Activated naive CD8-positive, alpha-beta T cell treated with anti-CD3 and anti-CD28 coated beads for 36 hours (primary cell): ENCODE measurements at regions not wholly inside any gene's neighbourhood (a gene's known extent, or its start where the extent isn't known, plus 50 kb on each side); places are given as distances from the start of the nearest gene placed in this dataset.
"Not testable (repeated sequence)": the region's sequence is repeated elsewhere in the genome, so short reads cannot be mapped to it uniquely, and the experiment has no call there.

ENCODE experiments used
- DNase-seq: peaks from one replicate; pipeline ENCODE4 v3.0.0; 2021
- H3K27ac Mint-ChIP-seq: one replicate; pipeline ENCODE4 v1.8.0; 2022; ENCODE audit warnings: mild to moderate bottlenecking, moderate library complexity, mixed read lengths
- H3K27me3 Mint-ChIP-seq: one replicate; pipeline ENCODE4 v1.8.0; 2022; ENCODE audit warnings: mild to moderate bottlenecking, mixed read lengths
- H3K36me3 Mint-ChIP-seq: one replicate; pipeline ENCODE4 v1.8.0; 2021; ENCODE audit warnings: mild to moderate bottlenecking, mixed read lengths
- H3K4me1 Mint-ChIP-seq: one replicate; pipeline ENCODE4 v1.8.0; 2021; ENCODE audit warnings: mixed read lengths
- H3K4me3 Mint-ChIP-seq: one replicate; pipeline ENCODE4 v1.8.0; 2022; ENCODE audit warnings: mild to moderate bottlenecking, moderate library complexity, mixed read lengths
- H3K9me3 Mint-ChIP-seq: one replicate; pipeline ENCODE4 v1.8.0; 2022; ENCODE audit warnings: mixed read lengths

DNA sequence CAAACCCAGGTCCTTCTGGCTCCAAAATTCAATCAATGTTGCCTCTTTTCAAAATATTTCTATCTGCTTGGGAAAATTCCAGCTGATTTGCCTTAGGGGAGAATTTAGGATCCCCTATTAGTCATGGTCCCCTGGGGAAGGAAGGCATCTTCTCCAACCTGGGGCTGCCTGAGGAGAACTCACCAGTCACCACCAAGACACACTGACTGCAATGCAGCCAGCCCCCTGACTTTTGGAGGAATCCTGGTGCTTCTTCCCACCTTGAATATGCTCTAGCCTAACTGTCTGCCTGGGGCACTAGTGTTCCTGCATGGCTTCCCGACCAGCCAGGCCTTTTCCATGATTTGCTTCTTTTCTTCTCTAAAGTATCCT is 71.8 kb upstream of the BCL2L14 start:
- Mint-ChIP-seq H3K9me3 (peaks cover 3% of the 10 kb centered on the region), H3K4me1 (peaks cover 15% of the 10 kb centered on the region), H3K27me3 (no peaks in the 10 kb centered on the region), H3K4me3 (no peak overlapping the region), H3K36me3 (peaks cover 13% of the 10 kb centered on the region), H3K27ac (peak overlapping the region; percentile 72)
- no peak for DNase-seq

DNA sequence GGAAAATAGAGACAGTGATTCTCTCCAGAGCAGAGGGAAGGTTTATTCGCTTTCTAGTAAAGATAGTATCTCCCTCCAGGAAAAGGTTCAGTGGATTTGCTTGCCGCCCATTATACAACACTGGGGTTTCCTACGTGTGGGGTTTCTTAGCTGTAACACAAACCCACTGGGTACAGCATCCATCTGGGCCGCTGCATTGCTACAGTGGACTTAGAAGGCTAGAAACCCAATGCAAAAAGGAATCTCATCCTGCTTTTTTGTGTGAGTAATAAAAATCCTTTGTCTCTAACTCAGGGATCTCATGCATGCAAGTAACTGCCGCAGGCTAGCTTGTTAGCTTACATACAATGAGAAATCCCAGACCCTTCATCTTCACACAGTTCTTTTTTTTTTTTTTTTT is 67.1 kb upstream of the BCL2L14 start:
- DNase-seq = no peak
- H3K27me3 Mint-ChIP-seq = no peaks in the 10 kb centered on the region
- H3K36me3 Mint-ChIP-seq = peaks cover 35% of the 10 kb centered on the region
- H3K4me3 Mint-ChIP-seq = no peak overlapping the region
- H3K9me3 Mint-ChIP-seq = peaks cover 13% of the 10 kb centered on the region
- peaks cover 40% of the 10 kb centered on the region for H3K4me1 Mint-ChIP-seq
- no peak overlapping the region for H3K27ac Mint-ChIP-seq

DNA sequence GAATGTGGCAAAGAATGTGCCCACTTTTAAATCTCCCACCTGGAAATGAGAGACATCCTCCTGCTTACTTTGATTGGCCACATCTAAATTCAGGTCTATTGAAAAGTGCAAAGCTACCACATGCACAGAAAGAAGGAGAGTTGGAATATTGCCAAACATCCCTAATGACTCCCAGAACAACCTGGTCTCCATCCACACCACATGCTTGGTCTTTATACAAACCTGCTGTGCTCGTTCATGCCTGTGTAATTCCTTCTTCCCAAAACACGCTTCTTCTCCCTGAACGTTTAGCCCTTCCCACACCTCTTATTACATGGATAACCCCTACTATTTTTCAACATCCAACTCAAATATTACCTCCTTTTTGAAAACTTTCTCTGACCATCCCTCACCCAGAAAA is 66.2 kb upstream of the BCL2L14 start:
- Mint-ChIP-seq H3K36me3 (peaks cover 28% of the 10 kb centered on the region), H3K9me3 (peaks cover 10% of the 10 kb centered on the region), H3K4me1 (peaks cover 42% of the 10 kb centered on the region), H3K27me3 (no peaks in the 10 kb centered on the region), H3K27ac (no peak overlapping the region), H3K4me3 (no peak overlapping the region)
- no peak for DNase-seq

DNA sequence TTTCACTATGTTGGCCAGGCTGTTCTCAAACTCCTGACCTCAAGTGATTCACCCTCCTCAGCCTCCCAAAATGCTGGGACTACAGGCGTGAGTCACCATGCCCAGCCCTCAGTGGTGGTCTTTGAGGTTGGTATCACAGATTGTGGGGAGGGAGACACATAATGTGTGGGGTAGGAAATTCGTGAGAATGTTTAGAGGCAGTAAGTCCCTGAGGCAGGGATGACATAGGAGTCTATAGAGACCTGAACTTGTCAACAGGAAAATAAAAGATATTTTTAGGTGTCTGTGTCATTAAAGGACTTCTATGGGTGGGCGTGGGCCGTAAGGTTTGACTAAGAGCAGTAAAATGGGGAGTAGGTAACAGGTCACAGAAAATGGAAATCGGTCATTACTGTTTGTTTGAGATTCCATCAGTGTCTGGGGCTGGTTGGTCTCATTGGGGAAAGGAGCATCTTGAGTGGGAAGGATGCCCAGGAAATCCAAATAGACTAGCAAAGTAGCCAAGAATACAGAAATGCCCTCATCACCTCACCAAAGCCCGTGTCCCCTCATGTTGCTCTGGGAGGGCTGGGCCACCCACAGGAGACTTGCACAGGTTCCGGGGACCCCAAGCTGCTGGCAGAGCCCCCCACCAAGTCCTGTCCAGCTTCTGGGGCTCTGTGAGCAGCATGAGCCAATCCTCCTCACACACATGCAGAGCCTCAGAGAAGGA is 63.6 kb upstream of the BCL2L14 start:
- H3K36me3 Mint-ChIP-seq = peaks cover 26% of the 10 kb centered on the region
- H3K4me3 Mint-ChIP-seq = no peak overlapping the region
- DNase-seq = peak; percentile 85
- peaks cover 66% of the 10 kb centered on the region for H3K4me1 Mint-ChIP-seq
- H3K9me3 Mint-ChIP-seq = peaks cover 10% of the 10 kb centered on the region
- peak overlapping the region; percentile 97 for H3K27ac Mint-ChIP-seq
- H3K27me3 Mint-ChIP-seq = no peaks in the 10 kb centered on the region

DNA sequence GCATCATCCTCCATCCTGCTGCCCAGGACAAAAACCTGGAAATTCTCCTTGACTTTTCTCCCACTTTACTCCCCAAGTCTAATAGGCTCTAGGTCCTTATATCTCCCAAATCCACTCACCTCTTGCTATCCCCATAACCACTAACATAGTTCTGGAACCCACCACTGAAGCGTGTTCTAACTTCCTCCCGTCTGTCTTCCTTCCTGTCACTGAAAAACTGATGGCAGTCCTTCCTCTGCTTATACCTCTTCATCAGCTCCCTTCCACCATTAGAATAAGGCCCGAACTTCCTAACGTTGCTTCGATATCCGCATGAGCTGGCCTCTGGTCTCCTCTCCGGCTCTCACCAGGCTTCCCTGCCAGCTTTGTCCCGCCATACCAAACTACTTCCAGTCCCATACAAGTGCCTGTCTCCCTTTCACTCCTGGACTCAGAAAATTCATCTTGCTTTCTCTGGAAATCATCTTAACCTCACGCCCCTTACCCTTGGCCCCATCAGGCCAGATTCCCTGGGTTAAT is 63.0 kb upstream of the BCL2L14 start:
- Mint-ChIP-seq H3K9me3 (peaks cover 10% of the 10 kb centered on the region), H3K4me1 (peaks cover 71% of the 10 kb centered on the region), H3K27me3 (no peaks in the 10 kb centered on the region), H3K36me3 (peaks cover 26% of the 10 kb centered on the region), H3K27ac (peak overlapping the region; percentile 97), H3K4me3 (no peak overlapping the region)
- no peak for DNase-seq

DNA sequence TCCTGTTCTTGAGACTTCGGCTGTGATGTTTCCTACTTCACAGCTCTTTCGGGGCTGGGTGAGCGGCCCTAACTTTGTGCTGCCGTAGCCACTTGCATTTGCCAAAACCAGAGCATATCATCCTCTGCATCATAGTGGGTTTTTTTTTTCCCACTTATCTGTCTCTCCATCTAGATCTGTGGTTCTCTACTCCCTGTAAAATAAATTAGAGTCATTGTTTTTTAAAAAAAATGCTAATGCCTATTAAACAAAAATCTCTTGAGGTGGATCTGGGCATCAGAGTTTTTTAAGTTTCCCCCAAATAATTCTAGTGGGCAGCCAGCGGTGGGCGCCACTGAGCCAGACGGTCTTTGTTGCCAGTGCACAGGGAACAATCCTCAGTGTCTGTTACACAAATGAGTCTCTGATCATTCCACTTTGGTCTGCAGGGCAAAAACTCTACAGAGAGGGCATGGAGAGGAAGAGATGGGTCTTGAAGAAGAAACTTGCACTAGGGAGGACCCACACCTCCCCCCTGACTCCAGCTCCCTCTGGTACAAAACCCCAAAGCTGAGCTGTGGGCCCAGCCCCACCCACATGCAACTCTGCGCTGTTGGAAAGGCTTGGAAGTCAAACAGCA is 62.4 kb upstream of the BCL2L14 start:
- Mint-ChIP-seq H3K4me3 (no peak overlapping the region), H3K27ac (peak overlapping the region; percentile 97), H3K27me3 (no peaks in the 10 kb centered on the region), H3K9me3 (peaks cover 10% of the 10 kb centered on the region), H3K4me1 (peaks cover 71% of the 10 kb centered on the region), H3K36me3 (peaks cover 26% of the 10 kb centered on the region)
- DNase-seq = peak; percentile 45

DNA sequence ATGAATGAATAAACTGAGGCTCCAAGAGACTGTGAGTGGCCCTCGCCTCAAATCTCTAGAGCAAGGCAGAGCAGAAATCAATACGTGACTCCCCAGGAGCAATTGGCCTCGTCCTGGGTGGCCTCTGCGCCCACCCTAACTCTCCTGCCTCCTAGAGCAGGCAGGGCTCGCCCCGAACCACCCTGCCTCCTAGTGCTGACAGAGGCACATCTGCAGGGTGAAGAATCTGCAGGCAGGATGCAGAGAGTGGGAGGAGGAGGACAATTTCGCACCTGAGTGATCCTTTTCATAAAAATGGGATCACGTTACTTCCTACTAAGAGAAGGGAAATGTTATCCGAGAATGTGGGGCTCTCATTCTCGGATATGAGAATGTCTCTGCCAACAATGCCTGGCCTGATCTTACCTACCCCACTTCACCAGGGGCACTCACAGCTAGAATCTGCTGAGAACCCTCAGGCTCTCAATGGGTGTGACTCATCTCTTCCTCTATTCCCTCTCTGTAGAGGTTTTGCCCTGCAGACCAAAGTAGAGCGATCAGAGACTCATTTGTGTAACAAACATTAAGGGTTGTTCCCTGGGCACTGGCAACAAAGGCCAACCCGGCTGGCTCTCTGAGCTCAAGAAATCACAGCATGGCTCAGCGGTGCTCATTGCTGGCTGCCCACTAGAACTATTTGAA is 61.7 kb upstream of the BCL2L14 start:
- H3K9me3 Mint-ChIP-seq = peaks cover 10% of the 10 kb centered on the region
- peak overlapping the region; percentile 38 for H3K4me3 Mint-ChIP-seq
- no peaks in the 10 kb centered on the region for H3K27me3 Mint-ChIP-seq
- peaks cover 26% of the 10 kb centered on the region for H3K36me3 Mint-ChIP-seq
- DNase-seq = peak; percentile 74
- peaks cover 71% of the 10 kb centered on the region for H3K4me1 Mint-ChIP-seq
- peak overlapping the region; percentile 97 for H3K27ac Mint-ChIP-seq

DNA sequence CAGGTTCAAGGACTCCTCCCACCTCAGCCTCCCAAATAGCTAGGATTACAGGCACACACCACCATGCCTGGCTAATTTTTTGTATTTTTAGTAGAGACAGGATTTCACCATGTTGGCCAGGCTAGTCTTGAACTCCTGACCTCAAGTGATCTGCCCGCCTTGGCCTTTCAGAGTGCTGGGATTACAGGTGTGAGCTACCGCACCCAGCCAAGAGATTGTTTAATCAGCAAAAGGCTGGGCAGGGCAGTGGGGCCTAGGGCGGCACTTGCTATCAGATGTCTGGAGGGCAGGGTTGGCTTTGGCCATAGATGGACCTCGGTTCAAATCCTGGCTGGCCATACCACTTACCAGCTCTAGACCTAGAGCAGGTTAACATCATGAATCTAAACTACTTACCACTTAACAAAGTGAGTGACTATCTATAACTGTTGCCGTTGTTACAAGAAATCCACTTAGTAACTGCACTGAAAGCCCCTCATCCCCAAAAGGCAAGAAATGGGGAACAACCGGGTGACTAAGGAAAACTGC is 60.9 kb upstream of the BCL2L14 start:
- H3K9me3 Mint-ChIP-seq, H3K27me3 Mint-ChIP-seq: not testable (repeated sequence)
- H3K4me1 Mint-ChIP-seq = peaks cover 67% of the 10 kb centered on the region

DNA sequence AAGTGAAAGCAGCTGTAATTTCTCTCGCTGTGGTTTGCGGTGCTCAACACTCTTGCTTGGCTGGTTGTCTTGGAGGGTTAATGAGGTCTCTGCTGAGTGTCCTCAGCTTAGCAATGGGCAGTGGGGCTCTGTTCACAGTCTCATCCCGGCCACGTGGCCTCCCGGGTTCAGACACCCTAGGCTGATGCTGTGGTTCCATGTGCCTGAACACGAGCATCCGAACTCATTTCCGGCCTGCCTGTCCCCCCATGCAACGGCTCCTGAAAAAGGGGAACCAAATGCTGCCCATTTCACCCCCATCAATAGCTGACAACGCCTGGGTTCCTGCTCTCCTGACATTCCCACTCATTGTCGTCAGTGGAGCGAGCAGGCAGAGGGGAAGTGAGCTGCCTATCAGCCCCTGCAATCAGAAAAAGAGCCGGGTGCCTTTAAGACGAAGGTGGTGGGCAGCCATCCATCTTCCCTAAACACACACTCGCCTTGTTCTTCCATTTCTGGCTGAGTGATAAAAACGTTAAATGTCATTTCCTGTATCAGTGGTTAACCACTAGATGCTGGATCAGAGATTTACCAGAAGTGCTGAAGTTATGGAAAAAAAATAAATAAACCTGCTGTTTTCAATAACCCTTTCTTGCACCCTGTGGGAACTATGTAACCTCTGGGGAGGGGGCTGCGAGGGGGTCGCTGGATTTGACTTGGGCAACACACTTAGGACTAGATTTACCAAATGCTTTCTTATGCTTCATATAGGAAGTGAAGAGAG is 60.3 kb upstream of the BCL2L14 start:
- Mint-ChIP-seq H3K9me3 (peaks cover 5% of the 10 kb centered on the region), H3K36me3 (peaks cover 20% of the 10 kb centered on the region)

More for the DNA sequence above, 60.9 kb upstream of the BCL2L14 start:
- Mint-ChIP-seq H3K36me3 (peaks cover 25% of the 10 kb centered on the region), H3K27ac (peak overlapping the region; percentile 97), H3K4me3 (peak overlapping the region; percentile 38)
- DNase-seq = peak; percentile 11

DNA sequence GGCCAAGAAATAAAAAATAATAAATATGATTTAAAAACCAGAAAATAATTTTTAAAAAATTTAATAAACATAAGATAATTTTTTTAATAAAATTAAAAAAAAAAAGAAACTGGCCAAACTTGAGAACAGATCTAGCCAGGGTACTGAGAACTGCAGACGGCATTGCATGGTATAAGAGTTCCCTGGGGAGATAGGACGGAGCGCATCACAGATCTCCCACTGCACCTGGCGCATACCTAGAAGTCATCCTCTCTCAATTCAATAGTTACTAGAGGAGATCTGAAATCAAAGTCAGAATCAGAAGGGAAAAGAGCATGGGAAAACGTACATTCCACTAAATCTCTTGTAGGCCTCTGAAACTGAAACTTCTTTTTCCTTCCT is 58.9 kb upstream of the BCL2L14 start:
- Mint-ChIP-seq H3K27ac (no peak overlapping the region), H3K9me3 (peaks cover 1% of the 10 kb centered on the region), H3K27me3 (no peaks in the 10 kb centered on the region), H3K36me3 (peaks cover 13% of the 10 kb centered on the region), H3K4me1 (peaks cover 76% of the 10 kb centered on the region), H3K4me3 (no peak overlapping the region)
- no peak for DNase-seq

More for the DNA sequence above, 60.3 kb upstream of the BCL2L14 start:
- H3K4me3 Mint-ChIP-seq = peak overlapping the region; percentile 77
- DNase-seq = peak; percentile 80
- no peaks in the 10 kb centered on the region for H3K27me3 Mint-ChIP-seq
- H3K27ac Mint-ChIP-seq = peak overlapping the region; percentile 97
- H3K4me1 Mint-ChIP-seq = peaks cover 70% of the 10 kb centered on the region

DNA sequence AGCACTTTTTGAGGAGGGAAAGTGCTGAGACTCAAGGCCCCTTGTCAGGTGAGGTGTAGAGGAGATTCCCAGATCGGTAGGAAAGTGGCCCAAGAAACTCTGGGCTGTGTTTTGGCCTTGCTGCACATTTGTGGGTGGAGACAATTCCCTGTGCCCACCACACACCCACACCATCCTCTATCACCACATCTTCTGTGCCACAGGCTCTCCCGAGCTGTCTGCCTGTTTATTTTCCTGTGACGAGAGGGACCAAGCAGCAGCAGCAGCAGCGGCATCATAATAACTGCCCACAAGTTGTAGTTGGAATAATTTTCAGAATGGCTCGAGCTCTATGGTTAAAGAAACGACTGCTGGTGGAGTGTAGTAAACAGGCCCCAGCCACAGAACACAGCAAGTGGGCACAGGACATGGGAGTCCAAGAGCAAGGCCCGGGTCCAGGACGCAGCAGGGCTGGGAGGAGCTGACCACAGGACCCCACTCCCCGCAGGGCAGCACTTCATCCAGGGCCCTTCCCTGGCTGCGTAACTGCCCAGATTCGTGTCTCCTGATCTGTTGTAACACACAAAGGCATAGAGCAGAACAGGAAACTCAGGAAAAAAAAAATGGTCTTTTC is 55.6 kb upstream of the BCL2L14 start:
- Mint-ChIP-seq H3K27me3 (no peaks in the 10 kb centered on the region), H3K9me3 (peaks cover 2% of the 10 kb centered on the region), H3K4me1 (peaks cover 52% of the 10 kb centered on the region), H3K27ac (no peak overlapping the region), H3K4me3 (no peak overlapping the region), H3K36me3 (peaks cover 3% of the 10 kb centered on the region)
- no peak for DNase-seq

DNA sequence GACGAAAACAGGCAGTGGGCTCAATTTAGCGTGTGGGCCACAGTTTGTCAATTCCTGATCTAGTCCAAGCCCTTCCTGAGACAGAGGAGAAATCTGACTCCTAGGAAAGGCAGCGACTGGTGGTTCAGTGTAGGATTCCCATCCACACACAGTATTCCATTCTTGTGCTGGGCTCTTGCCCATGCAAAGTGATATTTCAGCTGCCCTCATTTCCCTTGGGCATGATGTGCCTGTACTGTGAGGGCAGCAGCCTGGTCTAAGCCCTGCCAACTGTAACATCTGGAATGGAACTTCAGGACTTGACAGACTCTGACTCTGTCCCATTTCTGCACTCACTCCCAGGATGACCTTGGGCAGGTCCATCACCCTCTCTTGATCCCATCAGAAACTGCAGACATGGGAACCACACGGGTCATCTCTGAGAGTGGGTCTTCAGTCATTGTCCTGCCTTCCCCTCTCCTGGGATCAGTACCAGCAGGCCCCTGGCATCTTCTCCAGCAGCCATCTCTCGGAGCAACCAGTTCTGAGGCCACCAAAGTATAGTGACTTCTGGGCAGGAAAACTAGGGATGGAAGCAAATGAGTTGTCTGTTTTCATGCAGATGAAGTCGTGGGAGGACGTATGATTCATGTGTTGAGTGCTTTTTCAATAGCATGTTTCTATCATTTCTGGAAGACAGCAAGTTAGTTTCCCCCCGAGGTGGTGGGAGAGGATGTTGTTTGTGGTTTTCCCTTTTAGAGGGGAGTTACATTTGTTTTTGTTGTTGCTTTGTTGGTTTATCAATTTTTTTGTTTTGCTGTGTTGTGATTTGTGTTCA is 54.2 kb upstream of the BCL2L14 start:
- Mint-ChIP-seq H3K27ac (peak overlapping the region; percentile 91), H3K4me1 (peaks cover 49% of the 10 kb centered on the region), H3K27me3 (no peaks in the 10 kb centered on the region), H3K9me3 (peaks cover 2% of the 10 kb centered on the region), H3K36me3 (peaks cover 3% of the 10 kb centered on the region), H3K4me3 (peak overlapping the region; percentile 35)
- peak; percentile 21 for DNase-seq

DNA sequence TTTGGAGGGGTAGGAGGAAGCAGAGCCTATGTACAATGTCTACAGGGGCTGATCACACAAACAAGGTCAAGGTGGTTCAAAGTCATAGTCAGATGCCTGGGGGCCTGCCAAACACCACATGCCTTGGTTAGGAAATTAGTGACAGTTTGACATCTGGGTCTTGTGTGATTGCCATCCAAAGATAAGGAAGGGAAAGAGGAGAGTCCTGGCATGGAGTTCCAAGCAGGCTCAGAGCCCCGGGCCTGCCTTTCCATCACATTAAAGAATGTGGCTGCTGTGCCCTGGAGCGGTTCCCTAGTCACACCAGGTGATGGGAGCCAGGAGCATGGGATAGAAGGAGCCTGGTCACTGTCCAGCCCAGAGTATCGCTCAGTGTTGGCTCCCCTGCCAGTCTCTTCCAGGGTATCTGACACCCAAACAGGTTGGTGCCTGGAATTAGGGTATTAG is 53.6 kb upstream of the BCL2L14 start:
- H3K27ac Mint-ChIP-seq = peak overlapping the region; percentile 91
- peak overlapping the region; percentile 35 for H3K4me3 Mint-ChIP-seq
- H3K27me3 Mint-ChIP-seq = no peaks in the 10 kb centered on the region
- peaks cover 45% of the 10 kb centered on the region for H3K4me1 Mint-ChIP-seq
- peaks cover 3% of the 10 kb centered on the region for H3K36me3 Mint-ChIP-seq
- peaks cover 2% of the 10 kb centered on the region for H3K9me3 Mint-ChIP-seq
- DNase-seq = no peak
